Vagina (tissue), 2 donors: ENCODE measurements at regions not wholly inside any gene's neighbourhood (a gene's known extent, or its start where the extent isn't known, plus 50 kb on each side); places are given as distances from the start of the nearest gene placed in this dataset.
"Not testable (repeated sequence)": the region's sequence is repeated elsewhere in the genome, so short reads cannot be mapped to it uniquely, and the experiment has no call there.

Source experiments
- POLR2A ChIP-seq, 2 donors: fragments of 450-650 bp; IDR thresholded peaks; one replicate each; pipeline ENCODE4 v1.6.1; 2017; ENCODE audit warnings: antibody characterized with exemption in 2 of 2, mild to moderate bottlenecking in 2 of 2, moderate library complexity in 2 of 2
- POLR2AphosphoS5 ChIP-seq, 2 donors: sonication (generic); formaldehyde crosslinking; IDR thresholded peaks; one replicate each; pipeline ENCODE4 v1.9.0; 2017; ENCODE audit warnings: antibody characterized with exemption in 2 of 2, mild to moderate bottlenecking in 2 of 2, low read depth in 1 of 2; ENCODE audit not compliant: insufficient read depth in 1 of 2
- TF ChIP-seq, protein P1 (sequence below), 3 experiments: fragments of 450-650 bp in 2 of 3; fragments of 200-600 bp in 1 of 3; sonication (generic) in 1 of 3; IDR thresholded peaks; one replicate each; pipeline ENCODE4 v1.5.1; 2017 to 2019; ENCODE audit warnings: antibody characterized with exemption in 3 of 3, mild to moderate bottlenecking in 2 of 3, moderate library complexity in 2 of 3

DNA sequence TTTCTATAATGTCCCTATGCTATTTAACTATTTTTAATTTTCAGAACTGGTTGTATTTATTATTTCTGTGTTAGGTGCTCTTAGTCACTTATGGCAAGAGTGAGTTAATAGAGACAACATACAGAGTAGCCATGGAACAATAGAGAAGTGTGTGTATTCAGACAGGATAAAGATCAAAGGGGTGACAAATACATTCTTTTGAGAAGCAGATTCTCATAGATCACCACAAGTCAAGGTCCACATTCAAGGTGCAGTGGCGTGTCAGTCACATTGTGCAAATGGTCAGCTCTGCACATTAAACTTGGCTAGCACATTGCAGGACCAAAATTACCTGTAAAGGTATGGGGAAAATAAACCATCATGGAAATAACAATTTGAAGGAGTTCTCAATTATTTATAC, 369.7 kb downstream of the RPIA start:
- TF ChIP-seq, protein P1, sequence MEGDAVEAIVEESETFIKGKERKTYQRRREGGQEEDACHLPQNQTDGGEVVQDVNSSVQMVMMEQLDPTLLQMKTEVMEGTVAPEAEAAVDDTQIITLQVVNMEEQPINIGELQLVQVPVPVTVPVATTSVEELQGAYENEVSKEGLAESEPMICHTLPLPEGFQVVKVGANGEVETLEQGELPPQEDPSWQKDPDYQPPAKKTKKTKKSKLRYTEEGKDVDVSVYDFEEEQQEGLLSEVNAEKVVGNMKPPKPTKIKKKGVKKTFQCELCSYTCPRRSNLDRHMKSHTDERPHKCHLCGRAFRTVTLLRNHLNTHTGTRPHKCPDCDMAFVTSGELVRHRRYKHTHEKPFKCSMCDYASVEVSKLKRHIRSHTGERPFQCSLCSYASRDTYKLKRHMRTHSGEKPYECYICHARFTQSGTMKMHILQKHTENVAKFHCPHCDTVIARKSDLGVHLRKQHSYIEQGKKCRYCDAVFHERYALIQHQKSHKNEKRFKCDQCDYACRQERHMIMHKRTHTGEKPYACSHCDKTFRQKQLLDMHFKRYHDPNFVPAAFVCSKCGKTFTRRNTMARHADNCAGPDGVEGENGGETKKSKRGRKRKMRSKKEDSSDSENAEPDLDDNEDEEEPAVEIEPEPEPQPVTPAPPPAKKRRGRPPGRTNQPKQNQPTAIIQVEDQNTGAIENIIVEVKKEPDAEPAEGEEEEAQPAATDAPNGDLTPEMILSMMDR (IDR thresholded peaks at IDR 0.05), result not testable (repeated sequence)
- TF ChIP-seq POLR2A (IDR thresholded peaks at IDR 0.05); POLR2AphosphoS5 (IDR thresholded peaks at IDR 0.05; ENCODE audit: insufficient read depth in 1 of 2, low read depth in 1 of 2): not testable (repeated sequence)
